GM18873 (cell line): ENCODE measurements at regions not wholly inside any gene's neighbourhood (a gene's known extent, or its start where the extent isn't known, plus 50 kb on each side); places are given as distances from the start of the nearest gene placed in this dataset.

Experiments
- ATAC-seq: cut with Tn5 transposase; IDR thresholded peaks from one replicate; pipeline ENCODE4 v1.9.1; 2021; ENCODE audit warnings: mild to moderate bottlenecking, moderate library complexity, moderate number of reproducible peaks; ENCODE audit not compliant: unreplicated experiment, low FRiP score

DNA sequence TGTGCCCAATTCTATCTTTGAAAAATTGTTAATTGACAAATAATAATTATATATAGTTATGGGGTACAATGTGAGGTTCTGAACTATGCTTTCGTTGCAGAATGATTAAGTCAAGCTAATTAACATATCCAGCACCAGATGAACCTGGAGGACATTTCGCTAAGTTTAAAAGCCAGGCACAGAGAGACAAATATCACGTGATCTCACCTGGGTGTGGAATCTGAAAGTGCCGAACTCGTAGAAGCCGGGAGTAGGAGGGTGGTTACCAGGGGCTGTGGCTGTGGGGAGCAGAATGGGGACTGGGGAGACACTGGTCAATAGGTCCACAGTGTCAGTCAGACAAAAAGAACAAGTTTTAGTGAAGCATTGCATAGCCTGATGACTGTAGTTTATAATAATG is 332.9 kb upstream of the SHH start:
- ATAC-seq, result no peak

DNA sequence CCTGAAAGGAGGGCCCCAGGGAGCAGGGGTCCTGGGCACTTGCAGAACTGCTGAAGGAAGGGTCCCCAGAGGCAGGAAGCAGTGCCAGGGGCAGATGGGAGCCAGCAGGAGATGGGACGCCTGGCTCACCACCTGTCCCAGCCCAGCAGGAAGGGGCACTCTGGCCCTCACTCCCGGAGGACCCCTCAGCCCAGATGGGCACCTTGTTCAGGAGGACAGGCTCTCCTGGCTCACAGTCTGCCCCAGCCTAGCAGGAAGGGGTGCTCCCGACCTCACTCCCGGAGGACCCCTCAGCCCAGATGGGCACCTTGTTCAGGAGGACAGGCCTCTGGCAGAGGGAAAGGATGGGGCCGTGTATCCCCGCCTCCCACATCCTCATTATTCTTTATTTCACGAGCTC is 331.4 kb upstream of the SHH start:
- no peak for ATAC-seq

DNA sequence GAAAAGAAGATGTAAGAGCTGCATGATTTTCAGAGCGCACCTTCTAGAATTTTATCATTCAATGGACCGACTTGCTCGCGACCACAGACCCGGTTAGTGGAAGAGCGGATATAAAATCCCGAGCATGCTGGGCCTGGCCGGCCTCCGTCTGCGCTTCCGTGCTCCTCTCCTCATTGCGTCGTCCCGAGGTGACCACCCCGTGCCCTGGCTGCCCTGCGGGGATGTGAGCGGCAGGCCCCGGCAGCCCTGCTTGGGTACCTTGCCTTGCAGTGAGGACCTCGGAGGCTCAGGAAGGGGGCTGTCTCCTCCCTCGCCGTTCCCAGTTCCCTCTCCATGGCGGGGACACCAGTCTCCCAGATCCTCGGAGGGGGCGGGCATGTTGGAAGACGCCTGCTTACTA is 330.9 kb upstream of the SHH start:
- no peak for ATAC-seq

DNA sequence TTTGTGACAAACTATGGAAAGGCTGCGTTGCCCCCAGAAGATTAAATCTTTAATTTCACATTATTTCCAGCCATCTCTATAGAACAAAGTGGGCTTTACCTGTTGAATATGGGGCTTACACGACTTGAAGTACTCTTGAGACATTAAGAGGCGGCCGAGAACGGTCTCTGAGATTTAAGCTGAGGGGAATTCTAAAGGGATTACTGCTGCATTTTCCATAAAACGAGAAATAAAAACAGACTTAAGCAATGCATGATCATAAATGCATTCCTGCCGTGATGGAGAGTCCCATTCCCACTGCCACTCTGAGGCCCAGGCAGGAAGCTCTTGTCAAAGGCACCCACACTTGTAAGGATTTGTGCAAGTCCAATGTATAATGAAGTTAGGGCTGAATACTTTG is 329.7 kb upstream of the SHH start:
- no peak for ATAC-seq

DNA sequence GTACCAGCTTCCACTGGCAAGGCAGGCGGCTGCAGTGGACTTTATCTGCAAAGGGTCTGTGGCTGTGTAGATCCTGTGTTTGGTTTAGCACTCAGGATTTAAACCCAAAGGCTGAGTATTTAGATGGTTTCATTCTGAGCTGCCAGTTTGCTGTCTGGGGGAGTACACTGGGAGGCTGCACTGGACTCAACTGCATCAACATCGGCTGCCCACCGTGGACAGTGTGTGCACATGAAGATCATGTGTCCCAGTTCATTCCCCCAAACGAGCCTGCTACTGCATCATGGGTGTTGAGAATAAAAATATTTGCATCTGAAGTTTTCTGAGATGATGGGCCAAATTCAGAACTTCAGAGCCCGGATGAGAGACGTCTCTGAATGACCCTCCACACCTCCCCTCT is 328.6 kb upstream of the SHH start:
- ATAC-seq, result no peak

DNA sequence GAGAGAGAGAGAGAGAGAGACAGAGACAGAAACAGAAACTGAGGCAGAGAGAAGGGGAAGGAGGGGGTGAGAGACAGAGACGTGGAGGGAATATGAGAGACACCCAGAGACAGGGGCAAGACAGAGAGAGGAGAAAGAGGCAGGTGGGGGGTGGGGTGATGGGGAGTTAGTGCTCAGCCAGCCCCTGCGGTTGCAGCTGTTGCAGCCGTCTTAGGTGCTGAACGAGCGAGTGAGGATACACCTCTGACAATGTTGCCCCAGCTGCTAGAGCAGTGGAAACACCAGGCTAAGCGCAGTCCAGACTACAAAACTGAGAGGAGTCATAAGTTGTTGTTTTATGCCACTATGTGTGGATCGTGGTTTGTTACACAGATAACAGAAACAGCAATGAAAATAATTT is 328.2 kb upstream of the SHH start:
- no peak for ATAC-seq

DNA sequence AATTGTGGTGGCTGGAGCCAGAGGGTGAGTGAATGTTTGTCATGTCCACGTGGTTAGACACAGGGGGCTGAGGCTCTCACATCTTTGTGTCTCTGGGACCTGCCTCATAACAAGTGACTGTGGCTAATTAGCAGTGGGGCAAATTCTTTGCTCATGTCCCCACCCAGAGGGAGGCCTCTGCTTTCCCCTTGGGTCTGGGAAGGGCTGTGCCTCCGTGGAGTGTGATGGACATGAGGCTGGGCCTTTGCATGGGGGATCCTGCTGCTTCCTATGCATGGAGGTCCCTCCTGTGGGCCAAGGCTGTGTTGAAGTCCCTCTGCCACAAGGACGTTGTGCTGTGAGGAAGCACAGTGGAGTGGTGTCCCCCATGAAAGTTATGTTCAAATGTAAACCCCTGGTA is 327.4 kb upstream of the SHH start:
- ATAC-seq, result no peak

DNA sequence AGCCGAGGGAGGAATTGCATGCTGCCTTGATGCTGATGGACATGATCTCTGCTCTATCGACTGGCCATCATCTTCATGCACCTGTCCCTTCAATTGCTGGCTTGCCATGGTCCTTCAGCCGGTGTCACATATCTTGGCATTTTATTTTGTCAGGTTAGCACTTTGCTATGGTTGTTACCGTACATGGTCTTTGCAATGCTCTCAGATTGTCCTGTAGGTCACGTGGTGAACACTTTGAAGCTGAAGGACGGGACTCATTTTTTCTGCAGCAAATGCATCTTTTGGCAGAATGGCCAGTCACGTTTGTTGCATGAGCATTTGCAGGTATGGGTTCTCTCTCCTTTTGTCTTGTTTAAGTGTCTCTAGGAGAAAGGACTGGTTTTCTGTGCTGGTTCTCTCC is 326.8 kb upstream of the SHH start:
- no peak for ATAC-seq

DNA sequence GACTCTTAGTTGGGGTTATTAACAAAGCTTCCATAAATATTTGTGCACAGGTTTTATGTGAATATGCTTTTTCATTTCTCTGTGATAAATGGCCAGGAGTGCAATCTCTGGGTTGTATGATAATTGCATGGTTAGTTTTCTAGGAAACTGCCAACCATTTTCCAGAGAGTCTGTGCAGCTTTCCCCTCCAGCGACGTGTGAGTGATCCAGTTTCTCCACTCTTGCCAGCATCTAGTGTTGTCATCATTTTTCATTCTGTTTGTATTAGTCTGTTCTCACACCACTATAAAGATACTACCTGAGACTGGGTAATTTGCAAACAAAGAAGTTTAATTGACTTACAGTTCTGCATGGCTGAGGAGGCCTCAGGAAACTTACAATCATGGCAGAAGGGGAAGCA is 319.6 kb upstream of the SHH start:
- ATAC-seq, result no peak

DNA sequence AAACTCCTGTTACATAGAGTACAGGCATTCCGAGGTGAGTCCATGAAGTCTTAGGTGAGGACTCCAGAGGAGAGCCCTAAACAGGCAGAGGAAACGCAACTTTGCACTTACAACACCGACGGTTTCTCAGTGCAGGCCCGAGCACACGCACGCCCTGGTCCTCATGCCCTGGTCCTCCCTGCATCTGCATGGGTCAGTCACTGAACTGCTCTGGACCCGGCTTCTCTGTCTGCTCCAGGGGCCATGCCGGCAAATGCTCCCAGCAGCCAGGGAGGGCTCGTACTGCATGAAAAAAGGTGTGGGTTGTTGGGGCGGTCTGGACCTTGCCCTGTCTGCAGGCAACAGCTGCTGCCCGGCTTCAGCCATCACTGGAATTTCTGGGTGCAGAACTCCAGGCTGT is 317.3 kb upstream of the SHH start:
- no peak for ATAC-seq

DNA sequence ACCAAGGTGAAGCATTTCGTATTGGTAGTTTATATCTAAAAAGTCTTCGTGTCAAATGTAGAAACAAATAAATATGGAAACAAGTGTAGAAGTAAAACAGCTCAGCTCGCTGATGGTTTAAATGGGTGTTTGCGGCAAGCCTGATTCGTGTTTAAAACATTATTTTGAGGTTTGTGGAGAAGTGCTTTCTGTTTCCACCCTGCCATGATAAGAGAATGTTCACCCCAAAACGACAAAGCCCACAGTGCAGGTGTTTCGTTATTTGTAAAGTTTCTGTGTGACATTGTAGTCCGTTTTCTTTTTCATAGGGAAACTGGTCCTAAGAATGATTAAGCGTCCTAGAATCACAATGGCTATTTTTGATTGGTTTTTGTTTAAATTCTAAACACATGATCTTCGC is 316.2 kb upstream of the SHH start:
- no peak for ATAC-seq

DNA sequence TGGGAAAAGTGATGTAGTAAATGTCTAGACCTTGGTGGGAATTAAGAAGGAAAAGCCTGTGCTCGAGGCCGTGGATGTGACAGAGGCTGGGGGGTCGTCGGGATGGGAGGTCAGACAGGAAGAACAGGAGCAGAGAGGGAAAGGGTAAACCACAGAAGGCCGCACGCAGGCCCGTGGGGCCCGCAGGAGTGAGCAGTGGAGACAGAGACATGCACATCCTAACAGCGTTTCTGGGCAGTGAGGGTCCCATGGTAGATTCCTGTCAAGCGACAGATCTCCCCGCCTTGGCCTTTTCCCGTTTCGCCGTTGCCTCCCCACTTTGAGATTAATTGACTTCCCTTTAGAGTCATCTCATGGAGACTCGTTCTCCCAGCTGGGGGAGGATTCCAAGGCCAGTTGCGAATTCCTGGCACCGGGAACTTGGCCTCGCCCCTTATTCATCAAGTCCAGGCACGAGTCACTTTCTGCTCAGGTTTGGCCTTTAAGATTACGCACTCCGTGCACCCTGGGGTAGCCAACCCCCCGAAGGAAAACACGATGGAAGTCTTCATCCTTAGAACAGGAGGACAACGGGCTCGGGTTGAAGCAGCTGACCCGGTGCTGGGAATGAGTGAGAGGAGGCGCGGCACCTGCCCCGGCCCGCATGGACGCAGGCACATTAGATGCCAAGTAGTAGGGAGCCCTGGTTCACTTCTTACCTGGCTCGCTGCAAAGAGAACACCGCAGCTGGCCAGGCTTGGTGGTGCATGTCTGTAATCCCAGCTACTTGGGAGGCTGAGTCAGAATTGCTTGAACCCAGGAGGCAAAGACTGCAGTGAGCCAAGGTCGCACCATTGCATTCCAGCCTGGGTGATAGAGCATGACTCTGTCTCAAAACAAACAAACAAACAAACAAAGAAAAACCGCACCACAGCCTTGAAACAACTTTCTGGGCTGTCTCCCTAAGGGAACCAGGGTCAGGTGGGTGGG is 315.2 kb upstream of the SHH start:
- no peak for ATAC-seq

DNA sequence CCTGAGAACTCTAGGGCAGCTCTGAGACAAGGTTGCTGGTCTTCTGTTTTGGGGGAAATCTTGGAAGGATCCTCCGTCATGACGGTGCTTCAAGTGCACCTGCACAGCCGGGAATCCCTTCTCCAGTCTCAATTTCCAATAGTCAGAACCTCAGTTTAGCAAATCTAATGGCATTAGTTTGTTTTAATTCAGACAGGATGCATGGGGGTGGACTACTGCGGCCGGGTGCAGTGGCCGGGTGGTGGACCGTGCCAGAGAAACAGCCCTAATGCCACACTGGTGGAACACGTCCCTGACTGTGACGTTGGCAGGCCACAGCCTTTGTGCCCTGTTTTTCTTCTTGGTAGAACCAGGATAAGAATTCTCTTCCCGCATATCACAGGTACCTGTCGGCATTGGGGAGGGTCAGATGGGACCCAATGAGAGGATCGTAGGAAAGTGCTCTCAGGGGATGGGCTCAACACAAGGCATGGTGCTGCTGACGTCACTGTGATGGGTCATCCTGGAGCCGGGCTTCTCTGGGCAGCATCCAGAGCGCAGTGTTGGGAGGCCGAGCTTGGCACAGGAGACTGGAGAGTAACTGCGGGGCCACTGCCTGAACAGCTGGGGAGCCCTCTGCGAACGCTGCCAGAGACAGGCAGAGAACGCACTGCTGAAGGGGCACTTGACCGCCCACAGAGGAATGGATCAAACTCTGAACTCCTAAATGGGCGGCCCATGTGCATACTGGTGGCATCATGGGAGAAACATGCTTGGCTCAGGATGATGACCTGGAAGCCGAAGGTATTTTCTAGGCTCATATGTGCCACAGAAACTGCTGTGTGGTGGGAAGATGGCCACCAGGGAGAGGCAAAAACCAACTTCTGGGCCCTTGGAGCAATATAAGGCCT is 313.8 kb upstream of the SHH start:
- no peak for ATAC-seq

DNA sequence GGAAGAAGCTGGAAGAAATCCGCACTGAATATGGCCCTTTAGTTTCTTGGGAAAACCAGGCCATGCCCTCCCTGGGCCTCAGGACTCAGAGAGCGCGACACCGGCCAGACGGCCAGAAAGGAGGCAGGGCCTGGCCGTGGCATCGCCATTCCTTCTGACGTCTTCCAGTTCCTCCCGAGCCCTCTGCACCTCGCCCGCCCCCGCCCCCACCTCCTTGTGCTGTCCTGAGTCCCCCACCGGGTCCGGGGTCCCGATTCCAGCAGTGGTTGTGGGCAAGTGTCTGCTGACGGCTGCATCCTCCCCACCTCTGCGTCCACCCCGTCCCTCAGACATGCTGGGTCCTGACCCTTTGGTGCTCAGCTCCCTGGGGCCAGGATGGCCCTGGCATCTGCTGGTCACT is 312.1 kb upstream of the SHH start:
- ATAC-seq, result no peak

DNA sequence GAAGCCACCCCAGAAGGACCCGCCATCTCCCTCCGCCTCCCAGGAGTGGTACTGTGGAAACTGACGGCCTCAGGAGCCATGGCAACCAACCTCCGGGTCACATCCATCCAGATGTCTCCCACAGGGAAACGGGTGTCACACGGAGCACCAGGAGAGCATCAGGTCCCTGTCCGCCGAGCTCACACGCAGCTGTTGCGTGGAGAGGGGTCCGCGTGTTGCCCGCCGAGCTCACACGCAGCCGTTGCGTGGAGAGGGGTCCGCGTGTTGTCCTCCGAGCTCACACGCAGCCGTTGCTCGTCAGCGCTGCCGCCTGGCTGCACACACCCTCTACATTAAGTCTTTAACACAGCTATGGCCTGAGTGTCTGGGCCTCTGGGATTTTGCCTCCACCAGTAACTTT is 311.1 kb upstream of the SHH start:
- ATAC-seq, result no peak

DNA sequence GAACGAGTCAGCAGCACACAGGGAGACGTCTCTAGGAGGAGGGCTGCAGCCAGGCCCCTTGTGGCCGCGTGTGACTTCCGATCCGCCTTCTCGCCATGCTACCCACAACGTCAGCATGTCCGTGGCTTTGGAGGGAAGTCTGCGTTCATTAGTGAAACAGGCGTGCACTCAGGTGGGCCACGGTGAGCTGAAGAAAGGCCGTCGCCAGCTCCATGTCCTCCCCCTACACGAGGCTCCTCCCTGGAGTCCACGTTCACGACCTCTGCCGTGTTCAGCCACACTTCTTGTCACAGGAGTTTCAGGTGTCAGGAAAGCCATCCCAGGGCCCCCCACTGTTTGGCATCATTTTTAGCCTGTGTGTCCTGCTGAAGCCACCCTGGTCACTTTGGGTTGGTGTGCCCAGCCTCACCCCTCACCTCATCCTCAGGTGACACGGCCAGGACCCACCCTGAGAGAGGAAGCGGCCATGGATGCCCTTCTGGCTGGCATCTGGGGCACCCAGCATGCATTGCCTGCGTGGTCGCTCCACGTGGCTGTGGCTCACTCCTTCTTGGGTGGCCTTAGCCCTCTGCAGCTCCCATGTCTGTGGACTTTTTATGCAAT is 310.6 kb upstream of the SHH start:
- ATAC-seq, result no peak

DNA sequence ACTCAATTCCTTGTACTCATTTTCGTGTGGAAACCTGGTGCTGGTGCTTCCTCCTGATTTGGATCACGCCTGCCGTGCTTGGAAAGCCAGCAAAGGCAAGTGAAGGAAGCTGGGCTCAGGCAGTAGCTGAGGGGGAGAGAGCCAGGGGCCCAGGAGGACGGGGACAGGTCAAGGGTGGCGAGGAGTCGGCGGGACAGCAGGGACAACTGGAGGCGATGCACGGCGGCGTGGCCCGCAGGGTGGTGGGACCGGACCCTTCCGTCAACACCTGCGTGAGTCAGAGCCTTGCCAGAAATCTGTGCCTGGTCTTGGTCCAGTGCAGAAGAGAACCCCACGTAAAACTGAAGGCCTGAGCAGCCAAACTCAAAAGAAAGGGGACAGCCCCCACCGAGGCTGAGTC is 309.7 kb upstream of the SHH start:
- ATAC-seq, result no peak

DNA sequence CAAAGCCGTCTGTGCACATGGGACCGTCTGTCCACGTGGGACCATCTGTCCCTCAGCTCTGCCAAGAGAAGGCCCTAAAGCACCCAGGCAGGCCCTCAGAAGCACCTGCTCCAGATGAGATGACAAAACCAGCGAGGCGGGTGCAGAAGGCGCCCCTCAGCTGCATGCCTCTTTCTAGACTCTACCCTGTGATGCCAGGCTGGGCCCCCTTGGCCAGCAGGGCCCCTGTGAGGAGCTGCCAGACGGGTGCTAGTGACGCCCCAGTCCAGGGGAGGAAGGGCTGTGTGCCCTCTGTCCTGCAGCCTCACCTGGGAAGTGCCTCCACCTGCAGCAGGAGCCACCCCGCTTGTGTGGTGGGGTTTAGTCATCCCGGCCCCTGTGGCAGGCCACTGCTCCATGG is 309.2 kb upstream of the SHH start:
- ATAC-seq, result no peak

DNA sequence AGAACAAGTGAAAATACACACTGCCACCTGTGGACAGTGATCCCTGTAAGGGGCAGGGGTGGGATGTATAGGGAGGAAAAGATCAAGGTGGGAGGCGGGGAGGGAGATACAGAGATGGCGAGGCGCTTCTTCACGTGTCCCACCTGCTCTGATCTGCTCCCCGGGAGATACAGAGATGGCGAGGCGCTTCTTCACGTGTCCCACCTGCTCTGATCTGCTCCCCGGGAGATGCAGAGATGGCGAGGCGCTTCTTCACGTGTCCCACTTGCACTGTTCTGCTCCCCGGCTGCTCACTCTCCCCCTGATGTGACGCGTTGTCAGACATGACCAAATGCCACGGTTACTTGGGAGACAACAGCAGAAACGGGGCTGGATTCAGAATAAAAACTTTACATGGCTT is 308.3 kb upstream of the SHH start:
- no peak for ATAC-seq

DNA sequence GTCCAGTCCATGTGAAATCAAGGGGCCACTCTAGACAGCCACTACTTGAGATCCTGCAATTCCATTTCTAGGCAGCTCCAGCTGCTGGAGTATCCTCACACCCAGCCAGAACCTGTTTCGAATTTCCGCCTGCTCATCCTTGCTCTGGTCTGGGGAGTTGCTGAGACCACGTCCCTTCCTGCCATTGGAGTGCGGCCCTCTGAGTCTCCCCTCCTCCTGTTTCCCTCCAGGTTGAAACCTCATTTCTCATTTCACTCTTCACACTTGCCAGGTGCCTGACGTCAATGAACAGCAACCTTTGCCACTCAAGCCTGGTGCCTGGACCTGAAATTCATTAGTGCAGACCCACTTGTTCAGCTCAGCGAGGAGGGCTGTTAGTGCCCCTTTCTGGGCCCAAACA is 307.5 kb upstream of the SHH start:
- ATAC-seq, result no peak

DNA sequence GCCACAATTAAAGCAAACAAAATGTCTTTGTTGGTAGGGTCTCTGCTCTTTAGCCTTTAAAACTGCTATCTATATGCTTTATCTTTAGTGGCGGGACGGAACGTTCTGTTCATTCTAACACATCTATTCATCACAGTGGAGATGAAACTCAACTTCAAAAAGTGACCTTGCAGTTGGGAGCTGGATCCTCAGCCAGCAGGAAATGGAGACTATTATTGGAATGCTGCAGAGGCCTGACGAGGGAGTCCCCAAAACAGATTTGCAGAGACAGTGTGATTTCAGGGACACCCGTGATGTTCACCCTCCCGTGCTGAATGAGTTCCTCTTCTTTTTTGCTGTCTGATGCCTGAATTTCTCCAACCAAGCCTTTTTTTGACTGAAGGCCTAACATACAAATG is 306.0 kb upstream of the SHH start:
- ATAC-seq, result no peak
